H1 (cell line): ENCODE measurements at regions not wholly inside any gene's neighbourhood (a gene's known extent, or its start where the extent isn't known, plus 50 kb on each side); places are given as distances from the start of the nearest gene placed in this dataset.

ENCODE experiments used
- CTCF ChIA-PET: fragments of 300-600 bp; sonication (Branson Sonifier 250); formaldehyde crosslinking; loops from one replicate; lab custom pipeline; 2021; ENCODE audit not compliant: partially characterized antibody; lab: Charles Lee
- POLR2A ChIA-PET: fragments of 300-600 bp; sonication (Branson Sonifier 250); formaldehyde crosslinking; loops from one replicate; lab custom pipeline; 2021; ENCODE audit warnings: inconsistent platforms; ENCODE audit not compliant: partially characterized antibody; lab: Charles Lee
- DNase-seq, 2 experiments: peaks; one replicate each; pipeline versions ENCODE4 v3.0.0 to v3.0.0-alpha.2; 2010 to 2022; ENCODE audit warnings: low spot score in 2 of 2, low read depth in 1 of 2, mixed read lengths in 1 of 2
- FAIRE-seq: peaks from 2 replicates; lab custom pipeline; 2011; peaks lifted over from hg19 to GRCh38; lab: Jason Lieb, UNC
- H2AFZ ChIP-seq: 2 replicates; pipeline ENCODE4 v1.8.1; 2012; ENCODE audit warnings: low read length, inconsistent platforms
- H2AK5ac ChIP-seq: 2 replicates; pipeline ENCODE4 v1.6.1; 2013; ENCODE audit warnings: low read depth, low read length
- H2BK120ac ChIP-seq: replicated peaks from 2 replicates; pipeline ENCODE3; 2013; ENCODE audit warnings: low read depth, low read length, inconsistent platforms
- H2BK12ac ChIP-seq: 2 replicates; pipeline ENCODE4 v1.6.1; 2013; ENCODE audit warnings: low read depth, low read length
- H2BK15ac ChIP-seq: 2 replicates; pipeline ENCODE4 v1.6.1; 2013; ENCODE audit warnings: low read length
- H2BK20ac ChIP-seq: 2 replicates; pipeline ENCODE4 v1.6.1; 2013; ENCODE audit warnings: low read length
- H2BK5ac ChIP-seq: 2 replicates; pipeline ENCODE4 v1.6.1; 2013; ENCODE audit warnings: low read depth, low read length
- H3K14ac ChIP-seq: 2 replicates; pipeline ENCODE4 v1.6.1; 2013; ENCODE audit warnings: inconsistent platforms; ENCODE audit not compliant: insufficient read length
- H3K18ac ChIP-seq: 2 replicates; pipeline ENCODE4 v1.6.1; 2013; ENCODE audit warnings: low read length; ENCODE audit errors: extremely low read depth
- H3K23ac ChIP-seq: 2 replicates; pipeline ENCODE4 v1.6.1; 2013; ENCODE audit warnings: inconsistent platforms; ENCODE audit not compliant: insufficient read length
- H3K23me2 ChIP-seq: 2 replicates; pipeline ENCODE4 v1.6.1; 2013; ENCODE audit warnings: low read depth, low read length
- H3K27ac ChIP-seq: 2 replicates; pipeline ENCODE4 v1.6.1; 2011; ENCODE audit warnings: low read depth, low read length, inconsistent platforms
- H3K27me3 ChIP-seq, 4 experiments: replicated peaks in 1 of 4; 1 replicate in 1 of 4; 2 replicates in 3 of 4; pipeline versions ENCODE4 v1.6.1 to v1.8.1; 2011 to 2013; ENCODE audit warnings: low read length in 3 of 4, mild to moderate bottlenecking in 3 of 4, inconsistent platforms in 2 of 4, mixed read lengths in 2 of 4, moderate library complexity in 1 of 4; ENCODE audit not compliant: control insufficient read depth in 3 of 4, insufficient read depth in 3 of 4; ENCODE audit errors: extremely low read depth in 1 of 4
- H3K36me3 ChIP-seq, 4 experiments: 2 replicates each; pipeline versions ENCODE4 v1.6.1 to v1.8.1; 2011 to 2013; ENCODE audit warnings: mild to moderate bottlenecking in 4 of 4, low read length in 3 of 4, moderate library complexity in 2 of 4, control low read depth in 1 of 4, inconsistent platforms in 1 of 4; ENCODE audit not compliant: insufficient read depth in 4 of 4, control insufficient read depth in 2 of 4
- H3K4ac ChIP-seq: replicated peaks from 2 replicates; pipeline ENCODE3; 2013; ENCODE audit warnings: low read length, low read depth, mixed read lengths, inconsistent platforms; ENCODE audit not compliant: insufficient read length
- H3K4me1 ChIP-seq, 4 experiments: replicated peaks in 1 of 4; 1 replicate in 1 of 4; 2 replicates in 3 of 4; pipeline versions ENCODE4 v1.6.1 to v1.8.1; 2011 to 2013; ENCODE audit warnings: low read length in 3 of 4, inconsistent platforms in 2 of 4, mixed read lengths in 1 of 4; ENCODE audit not compliant: insufficient read depth in 4 of 4, control insufficient read depth in 3 of 4
- H3K4me2 ChIP-seq, 2 experiments: 2 replicates each; pipeline versions ENCODE4 v1.6.1 to v1.8.1; 2011 to 2013; ENCODE audit warnings: low read depth in 2 of 2, low read length in 2 of 2, control low read depth in 1 of 2, inconsistent platforms in 1 of 2, mild to moderate bottlenecking in 1 of 2; ENCODE audit not compliant: insufficient read depth in 1 of 2
- H3K4me3 ChIP-seq, 4 experiments: fragments of 200-600, 300-600 bp in 1 of 4; sonication (generic), shearing (Covaris generic), sonication (Bioruptor Twin) in 1 of 4; 2 replicates each; pipeline versions ENCODE4 v1.5.1 to v1.8.1; 2011 to 2016; ENCODE audit warnings: low read length in 4 of 4, low read depth in 3 of 4, control low read depth in 2 of 4, inconsistent platforms in 2 of 4, mild to moderate bottlenecking in 2 of 4, mixed read lengths in 1 of 4, moderate library complexity in 1 of 4; ENCODE audit not compliant: insufficient read depth in 2 of 4; ENCODE audit errors: extremely low read depth in 1 of 4
- H3K56ac ChIP-seq: replicated peaks from 2 replicates; pipeline ENCODE3; 2013; ENCODE audit warnings: low read depth, mild to moderate bottlenecking, mixed read lengths, low read length, inconsistent platforms; ENCODE audit not compliant: insufficient read length
- H3K79me1 ChIP-seq: 2 replicates; pipeline ENCODE4 v1.6.1; 2013; ENCODE audit warnings: low read depth, low read length, control low read depth
- H3K79me2 ChIP-seq, 2 experiments: 2 replicates each; pipeline versions ENCODE4 v1.6.1 to v1.8.1; 2012 to 2013; ENCODE audit warnings: low read length in 2 of 2, mild to moderate bottlenecking in 2 of 2, inconsistent platforms in 1 of 2; ENCODE audit not compliant: insufficient read depth in 2 of 2, control insufficient read depth in 1 of 2
- H3K9ac ChIP-seq, 4 experiments: replicated peaks in 1 of 4; 1 replicate in 1 of 4; 2 replicates in 3 of 4; pipeline versions ENCODE4 v1.6.1 to v1.8.1; 2011 to 2013; ENCODE audit warnings: low read depth in 3 of 4, low read length in 3 of 4, control low read depth in 2 of 4, mild to moderate bottlenecking in 2 of 4, moderate library complexity in 2 of 4, inconsistent platforms in 1 of 4; ENCODE audit errors: extremely low read depth in 1 of 4
- H3K9me3 ChIP-seq, 2 experiments: 2 replicates each; pipeline versions ENCODE4 v1.6.1 to v1.8.1; 2012 to 2013; ENCODE audit warnings: mild to moderate bottlenecking in 2 of 2, moderate library complexity in 2 of 2, control low read depth in 1 of 2, inconsistent platforms in 1 of 2, low read depth in 1 of 2, low read length in 1 of 2, mixed read lengths in 1 of 2; ENCODE audit not compliant: insufficient read depth in 2 of 2
- H4K20me1 ChIP-seq, 2 experiments: replicated peaks in 1 of 2; 2 replicates each; pipeline versions ENCODE3 to v1.8.1; 2011 to 2013; ENCODE audit warnings: inconsistent platforms in 2 of 2, low read length in 2 of 2, mild to moderate bottlenecking in 1 of 2; ENCODE audit not compliant: insufficient read depth in 2 of 2, control insufficient read depth in 1 of 2
- H4K5ac ChIP-seq: 2 replicates; pipeline ENCODE4 v1.6.1; 2013; ENCODE audit warnings: low read length, low read depth, mixed read lengths, inconsistent platforms; ENCODE audit not compliant: insufficient read length
- H4K8ac ChIP-seq: 2 replicates; pipeline ENCODE4 v1.8.0; 2013; ENCODE audit warnings: mild to moderate bottlenecking, moderate library complexity, low read length, inconsistent platforms; ENCODE audit not compliant: insufficient read depth; ENCODE audit errors: extremely low read depth
- H4K91ac ChIP-seq: replicated peaks from 2 replicates; pipeline ENCODE3; 2013; ENCODE audit warnings: low read length, mixed read lengths, inconsistent platforms; ENCODE audit not compliant: insufficient read length
- CBX8 ChIP-seq: fragments of 300-800, 300-1000 bp; sonication (generic); IDR thresholded peaks from 2 replicates; pipeline ENCODE4 v1.7.1; 2016; ENCODE audit warnings: low read depth, low read length, borderline replicate concordance
- CEBPB ChIP-seq: IDR thresholded peaks from 2 replicates; pipeline ENCODE4 v1.6.1; 2012; ENCODE audit warnings: low read depth, low read length
- CTCF ChIP-seq, 3 experiments: IDR thresholded peaks; 1 replicate in 2 of 3; 2 replicates in 1 of 3; pipeline versions ENCODE4 v1.5.1 to v1.6.1; 2011; ENCODE audit warnings: low read length in 3 of 3, mild to moderate bottlenecking in 3 of 3, inconsistent platforms in 2 of 3, low read depth in 1 of 3, moderate library complexity in 1 of 3; ENCODE audit not compliant: insufficient read depth in 1 of 3; ENCODE audit errors: control extremely low read depth in 1 of 3
- E2F6 ChIP-seq: IDR thresholded peaks from 2 replicates; pipeline ENCODE4 v1.6.1; 2012; ENCODE audit warnings: inconsistent platforms
- EGR1 ChIP-seq: IDR thresholded peaks from 2 replicates; pipeline ENCODE4 v1.6.1; 2011; ENCODE audit warnings: low read depth, low read length, borderline replicate concordance
- EZH2 ChIP-seq: fragments of 200-600 bp; sonication (generic); IDR thresholded peaks from 2 replicates; pipeline ENCODE4 v1.7.1; 2012; ENCODE audit warnings: low read depth, mild to moderate bottlenecking, moderate library complexity, low read length, inconsistent platforms; ENCODE audit not compliant: severe bottlenecking
- GTF2F1 ChIP-seq: IDR thresholded peaks from 2 replicates; pipeline ENCODE4 v1.6.1; 2012; ENCODE audit warnings: low read depth, low read length, improper control_type of control experiment, borderline replicate concordance
- MAFK ChIP-seq: IDR thresholded peaks from 2 replicates; pipeline ENCODE4 v1.6.1; 2012; ENCODE audit warnings: low read depth, mild to moderate bottlenecking, improper control_type of control experiment, low read length
- NANOG ChIP-seq: IDR thresholded peaks from 2 replicates; pipeline ENCODE4 v1.6.1; 2011; ENCODE audit warnings: low read length, low read depth, mild to moderate bottlenecking, inconsistent platforms; ENCODE audit not compliant: insufficient read depth, poor library complexity, severe bottlenecking
- POLR2A ChIP-seq, 2 experiments: IDR thresholded peaks; 1 replicate in 1 of 2; 2 replicates in 1 of 2; pipeline ENCODE4 v1.6.1; 2011; ENCODE audit warnings: low read depth in 2 of 2, low read length in 2 of 2, mild to moderate bottlenecking in 2 of 2; ENCODE audit errors: control extremely low read depth in 1 of 2
- SIRT6 ChIP-seq: IDR thresholded peaks from one replicate; pipeline ENCODE4 v1.7.1; 2012; ENCODE audit warnings: low read length, inconsistent platforms
- WGBS, 2 experiments: shearing (Covaris generic) in 1 of 2; methylation state at CpG; one replicate each; pipeline versions ENCODE4 v1.1.6 to v1.1.7; 2013 to 2015; ENCODE audit warnings: low lambda C conversion rate in 2 of 2, mixed read lengths in 2 of 2, inconsistent platforms in 1 of 2, low coverage in 1 of 2, missing lambda C conversion rate in 1 of 2; ENCODE audit not compliant: insufficient replicate concordance in 2 of 2, insufficient coverage in 1 of 2, insufficient read length in 1 of 2; ENCODE audit errors: extremely low coverage in 1 of 2, missing lambda C conversion rate in 1 of 2; 5-methylcytosine and 5-hydroxymethylcytosine counted together

- Histone ChIP-seq H4K91ac (no peak overlapping the region), H3K79me2 (no peaks in the 10 kb centered on the region), H2BK5ac (no peak overlapping the region), H4K8ac (no peak overlapping the region), H3K14ac (no peak overlapping the region), H3K4me3 (no peak overlapping the region), H3K4me1 (peaks cover 0 to 3% (median 1%) of the 10 kb centered on the region in 4 experiments; a peak in 2 of 7 replicates), H2BK12ac (no peak overlapping the region), H3K27me3 (no peaks in the 10 kb centered on the region), H2BK15ac (no peak overlapping the region), H2AK5ac (no peak overlapping the region), H3K18ac (no peak overlapping the region), H3K23ac (no peak overlapping the region), H3K56ac (no peak overlapping the region), H2BK20ac (no peak overlapping the region), H3K36me3 (no peaks in the 10 kb centered on the region), H2BK120ac (no peak overlapping the region), H3K4me2 (no peak overlapping the region), H3K27ac (no peak overlapping the region), H2AFZ (no peak overlapping the region), H3K79me1 (no peaks in the 10 kb centered on the region), H4K5ac (no peak overlapping the region), H3K9ac (no peak overlapping the region), H3K9me3 (no peaks in the 10 kb centered on the region), H3K4ac (no peak overlapping the region), H3K23me2 (no peaks in the 10 kb centered on the region), H4K20me1 (no peaks in the 10 kb centered on the region)
- WGBS, 2 experiments: 87% methylated on average over 3 of the region's 3 CpGs; no CpG with 5 or more reads in 1 of the 2 experiments
- no peak for FAIRE-seq
- ChIA-PET CTCF (interaction anchor here (0.7 to 2.6 kb wide), 5 partner anchors 13 to 236 kb away, joined by 3 to 11 read pairs (median 6); no protein-coding TSS in a partner anchor), POLR2A (no interaction called here)
- DNase-seq: no peak
- TF ChIP-seq GTF2F1 (no peak), EGR1 (no peak), CEBPB (no peak), MAFK (no peak), E2F6 (no peak), CTCF (IDR thresholded peaks at IDR 0.05; ENCODE audit: control extremely low read depth in 1 of 3, insufficient read depth in 1 of 3, low read depth in 1 of 3, low read length in 3 of 3) (no peak), EZH2 (no peak), NANOG (no peak), SIRT6 (no peak), POLR2A (IDR thresholded peaks at IDR 0.05; ENCODE audit: control extremely low read depth in 1 of 2, low read depth in 2 of 2, low read length in 2 of 2) (no peak), CBX8 (no peak)
These were observed 313.3 kb upstream of the NOCT start for GRCh38 chr4:138702190-138702824.
